ENCODE measurements at regions not wholly inside any gene's neighbourhood (a gene's known extent, or its start where the extent isn't known, plus 50 kb on each side); places are given as distances from the start of the nearest gene placed in this dataset.
"Not testable (repeated sequence)": the region's sequence is repeated elsewhere in the genome, so short reads cannot be mapped to it uniquely, and the experiment has no call there.

- no peak for DNase-seq
- no peak for ATAC-seq (ENCODE audit: poor library complexity)
- intact Hi-C loops (cut with DNase I), result no loop called here
These were observed 55.5 kb upstream of the PIK3C3 start for GRCh38 chr18:41899535-41899934.

- ATAC-seq (ENCODE audit: poor library complexity) (no peak), DNase-seq (no peak)
- intact Hi-C loops (cut with DNase I), result no loop called here
These were observed 61.6 kb upstream of the PIK3C3 start for GRCh38 chr18:41893432-41893831.

- no peak for DNase-seq
- intact Hi-C loops (cut with DNase I), result no loop called here
- no peak for ATAC-seq (ENCODE audit: poor library complexity)
These were observed 67.9 kb upstream of the PIK3C3 start for GRCh38 chr18:41887100-41887499.

DNA sequence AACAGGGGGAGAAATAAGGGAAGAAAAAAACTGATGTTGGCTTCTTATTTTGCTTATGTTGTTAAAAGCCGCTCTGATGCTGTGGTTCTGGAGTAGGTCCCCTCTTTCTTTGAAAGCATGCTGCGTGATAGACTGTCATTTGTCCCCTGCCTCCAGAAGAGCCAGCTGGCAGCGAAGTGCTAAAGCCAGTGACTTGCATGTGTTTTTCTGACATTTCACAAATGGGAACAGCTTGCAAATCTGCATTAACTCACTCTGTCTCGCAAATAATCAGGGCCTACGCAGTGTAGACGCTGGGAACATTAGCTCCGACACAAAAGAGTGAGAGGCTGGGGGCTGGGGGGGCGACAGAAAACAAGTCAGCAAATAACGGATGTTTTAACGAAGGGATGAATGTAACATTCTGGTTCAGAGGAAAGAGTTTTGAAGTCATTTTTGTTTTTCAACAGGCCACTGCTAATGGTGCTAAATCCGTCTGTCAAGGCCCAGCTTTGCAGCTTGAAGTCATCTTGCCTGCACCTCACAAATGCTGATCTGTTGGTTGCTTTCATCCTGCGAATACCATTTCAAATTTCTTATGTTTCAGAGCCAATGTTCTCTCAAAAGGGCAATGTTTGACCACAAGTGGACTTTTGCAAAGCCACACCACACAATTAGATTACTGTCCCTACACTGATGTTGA is 68.8 kb upstream of the PIK3C3 start:
- intact Hi-C loops (cut with DNase I), result no loop called here
- ATAC-seq (ENCODE audit: poor library complexity), result no peak
- no peak for DNase-seq

- no peak for ATAC-seq (ENCODE audit: poor library complexity)
- no peak for DNase-seq
- intact Hi-C loops (cut with DNase I), result no loop called here
These were observed 73.7 kb upstream of the PIK3C3 start for GRCh38 chr18:41881285-41881684.

DNA sequence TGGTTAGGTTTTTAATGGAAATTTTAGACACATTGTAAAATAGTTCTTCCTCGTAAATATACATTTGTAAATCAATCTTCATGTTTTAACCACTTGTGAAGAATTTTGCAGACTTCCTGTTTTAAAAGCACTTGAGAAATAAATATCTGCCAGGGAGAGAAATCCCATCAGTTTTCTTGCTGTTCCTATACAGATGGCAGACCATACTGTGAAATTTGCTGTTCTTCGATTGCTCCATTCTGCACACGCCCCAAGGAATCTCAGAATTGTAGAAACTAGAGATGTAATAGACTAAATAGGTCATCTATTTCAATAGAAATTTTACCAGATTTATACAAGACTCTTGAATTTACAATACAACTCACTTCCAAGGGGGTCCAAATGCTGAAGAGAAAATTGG is 75.8 kb upstream of the PIK3C3 start:
- intact Hi-C loops (cut with DNase I), result no loop called here
- no peak for ATAC-seq (ENCODE audit: poor library complexity)
- DNase-seq, result no peak

- DNase-seq (no peak), ATAC-seq (ENCODE audit: poor library complexity) (no peak)
- intact Hi-C loops (cut with DNase I), result no loop called here
These were observed 79.8 kb upstream of the PIK3C3 start for GRCh38 chr18:41875094-41875780.

DNA sequence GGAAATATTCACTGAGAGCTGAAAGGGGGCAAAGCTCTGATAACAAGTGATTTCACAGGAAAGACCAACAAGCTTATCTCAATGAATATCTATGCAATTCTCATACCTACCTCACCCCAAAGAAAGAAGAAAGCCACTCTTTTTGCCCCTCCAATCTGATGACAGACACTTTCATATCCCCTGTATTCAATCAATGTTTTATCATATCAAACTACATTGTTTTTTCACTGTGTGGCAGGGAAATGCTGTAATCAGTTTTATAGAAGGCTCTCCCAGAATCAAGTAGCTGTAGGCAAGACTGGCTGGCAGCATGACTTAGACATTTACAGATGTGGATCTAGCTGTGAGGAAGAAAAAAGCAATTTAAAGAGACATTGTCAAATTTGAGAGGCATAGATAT is 81.3 kb upstream of the PIK3C3 start:
- ATAC-seq (ENCODE audit: poor library complexity) (no peak), DNase-seq (no peak)
- intact Hi-C loops (cut with DNase I), result no loop called here

- DNase-seq, result no peak
- intact Hi-C loops (cut with DNase I), result no loop called here
- ATAC-seq (ENCODE audit: poor library complexity), result no peak
These were observed 82.8 kb upstream of the PIK3C3 start for GRCh38 chr18:41872206-41872605.

- intact Hi-C loops (cut with DNase I), result no loop called here
- ATAC-seq (ENCODE audit: poor library complexity) (no peak), DNase-seq (no peak)
These were observed 83.6 kb upstream of the PIK3C3 start for GRCh38 chr18:41871229-41872000.

GRCh38 chr18:41870817-41871216 is 84.2 kb upstream of the PIK3C3 start:
- ATAC-seq (ENCODE audit: poor library complexity) (no peak), DNase-seq (no peak)
- intact Hi-C loops (cut with DNase I), result no loop called here

GRCh38 chr18:41870191-41870590 is 84.8 kb upstream of the PIK3C3 start:
- intact Hi-C loops (cut with DNase I), result no loop called here
- ATAC-seq (ENCODE audit: poor library complexity), result no peak

GRCh38 chr18:41865796-41866195 is 89.2 kb upstream of the PIK3C3 start:
- intact Hi-C loops (cut with DNase I); DNase-seq; ATAC-seq (ENCODE audit: poor library complexity): not testable (repeated sequence)

More at GRCh38 chr18:41870191-41870590, 84.8 kb upstream of the PIK3C3 start:
- no peak for DNase-seq

- no peak for DNase-seq
- intact Hi-C loops (cut with DNase I), result no loop called here
- ATAC-seq (ENCODE audit: poor library complexity), result no peak
These were observed 90.8 kb upstream of the PIK3C3 start for GRCh38 chr18:41864216-41864615.

DNA sequence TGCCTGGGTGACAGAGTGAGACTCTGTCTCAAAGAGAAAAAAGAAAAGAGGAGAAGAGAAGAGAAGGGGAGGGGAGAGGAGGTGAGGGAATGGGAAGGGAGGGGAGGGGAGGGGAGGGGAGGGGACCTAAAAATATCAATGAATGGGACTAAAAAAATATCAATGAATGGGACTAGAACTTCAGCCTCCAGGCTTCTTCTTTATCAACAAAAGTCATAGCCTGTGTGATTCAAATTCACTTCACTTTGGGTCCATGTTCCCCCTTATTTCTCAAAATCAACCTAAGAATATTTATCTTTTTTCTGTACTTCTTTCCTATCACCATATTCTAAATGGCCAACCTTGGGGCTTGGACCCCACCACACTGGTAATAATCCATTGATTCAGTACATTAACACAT is 92.1 kb upstream of the PIK3C3 start:
- no peak for ATAC-seq (ENCODE audit: poor library complexity)
- intact Hi-C loops (cut with DNase I), result no loop called here

DNA sequence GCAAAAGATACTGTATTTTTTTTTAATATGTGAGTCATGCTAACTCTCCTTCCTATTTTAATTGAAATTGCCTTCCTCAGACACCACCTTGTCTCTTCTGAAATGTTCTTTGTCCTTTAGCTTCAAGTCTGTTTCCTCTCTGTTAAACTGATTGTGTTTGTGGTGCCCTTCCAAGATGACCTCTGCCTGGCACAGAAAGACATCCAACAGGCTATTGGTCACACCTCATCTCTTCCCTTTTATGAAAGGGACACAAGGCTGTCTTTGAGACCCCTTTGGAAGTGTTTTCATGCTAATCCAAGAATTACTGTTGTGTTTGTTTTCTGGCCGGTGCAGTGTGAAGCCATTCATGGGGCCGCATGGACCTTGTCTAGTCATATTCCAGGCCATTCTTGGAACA is 94.0 kb upstream of the PIK3C3 start:
- intact Hi-C loops (cut with DNase I), result no loop called here
- ATAC-seq (ENCODE audit: poor library complexity) (no peak), DNase-seq (no peak)

More for the DNA sequence above, 92.1 kb upstream of the PIK3C3 start:
- no peak for DNase-seq

DNA sequence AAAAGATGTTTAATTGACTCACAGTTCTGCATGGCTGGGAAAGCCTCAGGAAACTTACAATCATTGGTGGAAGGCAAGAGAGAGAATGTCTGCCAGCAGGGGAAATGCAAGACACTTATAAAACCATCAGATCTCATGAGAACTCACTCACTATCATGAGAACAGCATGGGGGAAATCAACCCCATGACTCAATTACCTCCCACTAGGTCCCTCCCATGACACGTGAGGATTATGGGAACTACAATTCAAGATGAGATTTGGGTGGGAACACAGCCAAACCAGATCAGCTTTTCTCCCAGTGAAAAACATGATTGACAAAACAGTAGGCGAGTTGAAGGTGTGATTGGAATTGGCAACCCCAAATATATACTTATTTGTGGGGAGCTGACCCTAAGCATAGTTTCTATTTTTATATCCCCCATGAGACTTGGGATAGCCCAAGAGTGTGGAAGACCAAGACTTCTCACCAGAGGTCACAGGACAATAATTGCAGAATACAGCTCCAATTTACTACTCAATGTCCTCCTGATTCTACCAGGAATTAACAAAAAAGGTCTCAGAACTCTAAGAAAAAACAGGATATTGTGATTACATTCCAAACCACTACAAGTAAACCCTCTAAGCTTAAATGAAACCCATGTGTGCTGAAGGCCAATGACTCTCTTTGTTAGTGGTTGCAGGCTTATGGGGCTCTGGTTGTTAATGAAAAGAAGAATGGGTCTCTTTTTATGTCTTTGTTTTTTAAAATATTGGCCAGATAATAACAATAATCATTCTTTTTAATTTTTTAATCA is 96.1 kb upstream of the PIK3C3 start:
- DNase-seq (no peak), ATAC-seq (ENCODE audit: poor library complexity) (no peak)
- intact Hi-C loops (cut with DNase I), result no loop called here

GRCh38 chr18:41853280-41853679 is 101.8 kb upstream of the PIK3C3 start:
- DNase-seq (no peak), ATAC-seq (ENCODE audit: poor library complexity) (no peak)
- intact Hi-C loops (cut with DNase I), result no loop called here

GRCh38 chr18:41850781-41851180 is 104.3 kb upstream of the PIK3C3 start:
- DNase-seq, result no peak
- intact Hi-C loops (cut with DNase I), result no loop called here
- ATAC-seq (ENCODE audit: poor library complexity), result no peak

Measured in Right ventricle myocardium superior (tissue), 1 donor.